Stomach (tissue), 4 donors: ENCODE measurements at regions not wholly inside any gene's neighbourhood (a gene's known extent, or its start where the extent isn't known, plus 50 kb on each side); places are given as distances from the start of the nearest gene placed in this dataset.

Source experiments
- EP300 ChIP-seq: sonication (generic); formaldehyde crosslinking; IDR thresholded peaks from one replicate; pipeline ENCODE4 v1.6.1; 2017; ENCODE audit warnings: antibody characterized with exemption
- POLR2A ChIP-seq, 4 donors: fragments of 450-650 bp; IDR thresholded peaks; one replicate each; pipeline ENCODE4 v1.6.1; 2016; ENCODE audit warnings: antibody characterized with exemption in 4 of 4, control low read depth in 2 of 4, mild to moderate bottlenecking in 1 of 4, moderate library complexity in 1 of 4
- POLR2AphosphoS5 ChIP-seq, 3 donors: sonication (generic); formaldehyde crosslinking; IDR thresholded peaks; one replicate each; pipeline ENCODE4 v1.6.1; 2016; ENCODE audit warnings: antibody characterized with exemption in 3 of 3
- TF ChIP-seq, protein P1 (sequence below), 7 experiments: fragments of 450-650 bp in 4 of 7; fragments of 200-600 bp in 3 of 7; sonication (generic) in 3 of 7; IDR thresholded peaks; one replicate each; pipeline ENCODE4 v1.5.1; 2016 to 2019; ENCODE audit warnings: antibody characterized with exemption in 7 of 7, control low read depth in 2 of 7, mild to moderate bottlenecking in 1 of 7

DNA sequence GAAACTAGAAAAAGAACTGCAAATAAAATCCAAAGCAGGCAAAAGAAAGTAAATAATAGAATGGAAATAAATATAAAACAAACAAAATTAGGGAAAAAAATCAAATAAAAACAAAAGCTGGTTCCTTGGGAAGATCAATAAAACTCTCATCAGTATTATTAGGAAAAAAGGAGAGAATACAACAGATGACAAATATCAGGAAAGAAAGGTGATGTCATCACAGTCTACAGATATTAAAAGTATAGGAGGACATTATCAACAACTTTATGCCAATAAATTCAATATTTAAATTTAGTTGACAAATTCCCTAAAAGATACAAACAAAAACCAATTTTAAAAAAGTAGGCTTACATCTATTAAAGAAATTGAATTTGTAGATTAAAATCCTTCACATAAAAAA is 107.4 kb upstream of the FOXN3 start:
- TF ChIP-seq, protein P1, sequence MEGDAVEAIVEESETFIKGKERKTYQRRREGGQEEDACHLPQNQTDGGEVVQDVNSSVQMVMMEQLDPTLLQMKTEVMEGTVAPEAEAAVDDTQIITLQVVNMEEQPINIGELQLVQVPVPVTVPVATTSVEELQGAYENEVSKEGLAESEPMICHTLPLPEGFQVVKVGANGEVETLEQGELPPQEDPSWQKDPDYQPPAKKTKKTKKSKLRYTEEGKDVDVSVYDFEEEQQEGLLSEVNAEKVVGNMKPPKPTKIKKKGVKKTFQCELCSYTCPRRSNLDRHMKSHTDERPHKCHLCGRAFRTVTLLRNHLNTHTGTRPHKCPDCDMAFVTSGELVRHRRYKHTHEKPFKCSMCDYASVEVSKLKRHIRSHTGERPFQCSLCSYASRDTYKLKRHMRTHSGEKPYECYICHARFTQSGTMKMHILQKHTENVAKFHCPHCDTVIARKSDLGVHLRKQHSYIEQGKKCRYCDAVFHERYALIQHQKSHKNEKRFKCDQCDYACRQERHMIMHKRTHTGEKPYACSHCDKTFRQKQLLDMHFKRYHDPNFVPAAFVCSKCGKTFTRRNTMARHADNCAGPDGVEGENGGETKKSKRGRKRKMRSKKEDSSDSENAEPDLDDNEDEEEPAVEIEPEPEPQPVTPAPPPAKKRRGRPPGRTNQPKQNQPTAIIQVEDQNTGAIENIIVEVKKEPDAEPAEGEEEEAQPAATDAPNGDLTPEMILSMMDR (IDR thresholded peaks at IDR 0.05) = no peak
- TF ChIP-seq EP300 (no peak), POLR2AphosphoS5 (IDR thresholded peaks at IDR 0.05) (no peak), POLR2A (IDR thresholded peaks at IDR 0.05) (no peak)
